Fibroblast of upper back skin (primary cell): ENCODE measurements at regions not wholly inside any gene's neighbourhood (a gene's known extent, or its start where the extent isn't known, plus 50 kb on each side); places are given as distances from the start of the nearest gene placed in this dataset.
"Not testable (repeated sequence)": the region's sequence is repeated elsewhere in the genome, so short reads cannot be mapped to it uniquely, and the experiment has no call there.

Source experiments
- DNase-seq: peaks from one replicate; pipeline ENCODE4 v3.0.0-alpha.2; 2013

DNA sequence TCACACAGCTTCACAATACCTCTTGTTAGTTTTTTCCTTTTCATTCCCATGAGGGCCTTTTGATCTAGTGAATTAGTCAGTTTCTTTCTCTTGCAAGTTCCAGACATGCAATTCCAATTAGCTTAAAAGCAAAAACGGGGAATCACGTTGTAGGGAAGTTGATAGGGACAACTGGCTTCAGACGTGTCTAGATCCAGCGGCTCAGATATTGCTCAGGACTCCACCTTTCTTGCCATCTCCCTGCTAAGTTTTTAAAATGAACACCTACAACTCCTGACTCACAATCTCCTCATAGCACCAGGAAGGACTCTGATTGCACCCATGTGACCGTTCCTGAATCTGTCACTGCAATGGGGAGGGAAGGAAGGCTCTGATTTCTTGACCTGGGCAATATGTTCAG is 63.8 kb upstream of the ARHGAP29 start:
- no peak for DNase-seq

GRCh38 chr1:94300731-94301130 is 63.3 kb upstream of the ARHGAP29 start:
- no peak for DNase-seq

GRCh38 chr1:94299627-94300553 is 62.5 kb upstream of the ARHGAP29 start:
- DNase-seq, result peak; percentile 59

DNA sequence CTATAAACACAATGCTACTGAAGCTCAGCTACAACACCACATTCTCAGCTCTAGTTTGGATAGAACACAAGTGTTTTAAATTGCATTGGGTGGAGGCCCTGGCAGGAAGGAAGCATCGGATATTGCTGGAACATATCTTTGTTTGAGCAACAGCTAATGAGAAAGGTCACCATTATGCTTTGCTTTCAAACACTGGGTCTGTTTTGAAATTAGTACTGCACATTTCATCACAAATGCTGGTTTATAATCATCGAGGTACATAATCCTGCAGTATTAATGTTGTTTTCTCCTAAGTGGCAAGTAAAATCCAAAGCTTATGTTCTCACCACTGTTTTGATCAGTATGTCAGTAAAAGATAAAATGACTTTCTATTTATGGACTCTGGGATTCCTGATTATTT is 61.5 kb upstream of the ARHGAP29 start:
- DNase-seq, result no peak

- peak; percentile 51 for DNase-seq
These were observed 58.6 kb upstream of the ARHGAP29 start for GRCh38 chr1:94296018-94296417.

- DNase-seq, result not testable (repeated sequence)
These were observed 55.6 kb upstream of the ARHGAP29 start for GRCh38 chr1:94292978-94293377.

GRCh38 chr1:94289244-94289643 is 51.9 kb upstream of the ARHGAP29 start:
- DNase-seq, result not testable (repeated sequence)
